Heart right ventricle (tissue), 16 donors: ENCODE measurements at regions not wholly inside any gene's neighbourhood (a gene's known extent, or its start where the extent isn't known, plus 50 kb on each side); places are given as distances from the start of the nearest gene placed in this dataset.

Experiments used
- ATAC-seq, 8 donors: fragments of 200-7000 bp; cut with Tn5 transposase; one replicate each; pipeline ENCODE4 v1.9.1; 2020; ENCODE audit warnings: mild to moderate bottlenecking in 8 of 8, moderate library complexity in 8 of 8, moderate number of reproducible peaks in 1 of 8
- DNase-seq, 2 donors: peaks; one replicate each; pipeline ENCODE4 v3.0.0-alpha.2; 2020
- H3K27ac ChIP-seq, 10 donors: fragments of 200-600 bp; sonication (generic) in 2 of 10; one replicate each; pipeline versions ENCODE4 v1.5.0 to v1.8.0; 2020 to 2022; ENCODE audit warnings: mild to moderate bottlenecking in 3 of 10
- H3K27me3 ChIP-seq, 7 donors: fragments of 200-600 bp; one replicate each; pipeline ENCODE4 v1.8.0; 2021 to 2022; ENCODE audit warnings: mild to moderate bottlenecking in 2 of 7
- H3K36me3 ChIP-seq, 9 donors: fragments of 200-600 bp; sonication (generic) in 1 of 9; one replicate each; pipeline versions ENCODE4 v1.5.0 to v1.8.0; 2020 to 2022; ENCODE audit warnings: mild to moderate bottlenecking in 2 of 9
- H3K4me1 ChIP-seq, 9 donors: fragments of 200-600 bp; sonication (generic) in 1 of 9; one replicate each; pipeline versions ENCODE4 v1.5.0 to v1.8.0; 2020 to 2022; ENCODE audit warnings: mild to moderate bottlenecking in 4 of 9
- H3K4me3 ChIP-seq, 10 donors: fragments of 200-600 bp; sonication (generic) in 2 of 10; one replicate each; pipeline versions ENCODE4 v1.5.0 to v1.8.0; 2020 to 2022; ENCODE audit warnings: mild to moderate bottlenecking in 7 of 10, moderate library complexity in 2 of 10
- H3K9me3 ChIP-seq, 11 donors: fragments of 200-600 bp in 10 of 11; sonication (generic) in 2 of 11; one replicate each; pipeline versions ENCODE4 v1.5.0 to v1.8.0; 2013 to 2022; ENCODE audit warnings: mild to moderate bottlenecking in 2 of 11, control low read depth in 1 of 11, moderate library complexity in 1 of 11
- CTCF ChIP-seq, 9 donors: fragments of 200-600 bp; sonication (generic) in 2 of 9; IDR thresholded peaks; one replicate each; pipeline versions ENCODE4 v1.5.0 to v1.8.0; 2021 to 2022; ENCODE audit warnings: antibody characterized with exemption in 9 of 9, mild to moderate bottlenecking in 5 of 9, moderate library complexity in 1 of 9
- WGBS, 2 donors: extraction: QIAGEN DNeasy Blood & Tissue Kit; methylation state at CpG; one replicate each; pipeline ENCODE4 v1.1.7; 2013; ENCODE audit warnings: inconsistent platforms in 1 of 2; 5-methylcytosine and 5-hydroxymethylcytosine counted together
- intact Hi-C, 10 donors: fragments of 100-400 bp; cut with DNase I; formaldehyde crosslinking; loops; one replicate each; pipeline versions ENCODE4 v1.11.1 to v1.14.2; 2022
- donor health status: Arrhythmogenic right ventricular cardiomyopathy.
- donor health status: ischemic (EF 13 %, LVEDD 7.1; RV severe dilation, severe dysfunction).
- donor health status: healthy with polysubstance abuse.
- donor health status: DM: no; HTN: yes; CAD: no.
- donor health status: DM: no; HTN: no; CAD: no.
- donor health status: ischemic (EF 25% LVEDD 6.9; RV normal size, moderate dysfunction).
- donor health status: ischemic (EF 25% LVEDD 5.7; RV mildly dilated, moderate dysfunction).
- donor health status: healthy.
- donor health status: DM: yes; HTN: yes; CAD: no.
- donor health status: Ischemic cardiomyopathy.
- donor health status: ischemic (EF 35%, LVEDD 5.7; RV mildly dilated, moderate dysfunction).
- donor health status: nonischemic (EF 11% LVEDD 7.7; RV severe dilation, severe dysfunction).
- donor health status: DM: yes; HTN: yes; CAD: no.
- donor health status: PGD.
- donor health status: ischemic (EF 29% LVEDD 5.4; RV normal size, mild dysfunction).
- donor health status: nonischemic (EF 23%, LVEDD 6.1; RV moderate dilation, normal function).

GRCh38 chr5:52656569-52657246 lies 131.0 kb upstream of the ITGA1 start:
- intact Hi-C loops: loop anchor here in 7 of 10 donors (5.0 to 10.0 kb wide), 5 partner anchors 1689 to 1702 kb away; no protein-coding TSS in a partner anchor
- H3K27me3 ChIP-seq: peaks cover 0 to 21% (median 0%) of the 10 kb centered on the region in 7 donors
- ATAC-seq (no peak), DNase-seq (no peak)
- no peaks in the 10 kb centered on the region for H3K36me3 ChIP-seq
- TF ChIP-seq CTCF (IDR thresholded peaks at IDR 0.05): no peak
- H3K9me3 ChIP-seq: no peaks in the 10 kb centered on the region
- 50% methylated on average over 4 of the region's 4 CpGs for WGBS, 2 donors
- H3K4me3 ChIP-seq: no peak overlapping the region
- H3K4me1 ChIP-seq: peaks cover 0 to 7% (median 0%) of the 10 kb centered on the region in 9 donors
- no peak overlapping the region for H3K27ac ChIP-seq

- Histone ChIP-seq H3K27me3 (peaks cover 0 to 21% (median 0%) of the 10 kb centered on the region in 7 donors), H3K4me3 (no peak overlapping the region), H3K9me3 (no peaks in the 10 kb centered on the region), H3K4me1 (peaks cover 0 to 7% (median 0%) of the 10 kb centered on the region in 9 donors), H3K36me3 (no peaks in the 10 kb centered on the region), H3K27ac (no peak overlapping the region)
- WGBS, 2 donors: 2 to 4% methylated on average over 3 of the region's 3 CpGs
- DNase-seq: no peak
- no peak for ATAC-seq
- peak in 8 of 9 donors; percentile 42 to 80 (median 66) for TF ChIP-seq CTCF (IDR thresholded peaks at IDR 0.05)
- intact Hi-C loops: loop anchor here in 7 of 10 donors (5.0 to 10.0 kb wide), 5 partner anchors 1690 to 1702 kb away; no protein-coding TSS in a partner anchor
These were observed 130.5 kb upstream of the ITGA1 start for GRCh38 chr5:52657247-52657645.

GRCh38 chr5:52658246-52658645 lies 129.5 kb upstream of the ITGA1 start:
- no peak for TF ChIP-seq CTCF (IDR thresholded peaks at IDR 0.05)
- DNase-seq (no peak), ATAC-seq (no peak)
- Histone ChIP-seq H3K4me3 (no peak overlapping the region), H3K27ac (no peak overlapping the region), H3K9me3 (no peaks in the 10 kb centered on the region), H3K36me3 (no peaks in the 10 kb centered on the region), H3K4me1 (peaks cover 0 to 7% (median 0%) of the 10 kb centered on the region in 9 donors), H3K27me3 (peaks cover 0 to 15% (median 0%) of the 10 kb centered on the region in 7 donors)
- 89 to 97% methylated on average over 2 of the region's 2 CpGs for WGBS, 2 donors
- intact Hi-C loops: loop anchor here in 7 of 10 donors (5.0 to 10.0 kb wide), 5 partner anchors 1691 to 1703 kb away; no protein-coding TSS in a partner anchor

GRCh38 chr5:52660621-52661020 lies 127.1 kb upstream of the ITGA1 start:
- WGBS, 2 donors: 81 to 86% methylated on average over 1 of the region's 1 CpG
- ATAC-seq (no peak), DNase-seq (no peak)
- Histone ChIP-seq H3K9me3 (no peaks in the 10 kb centered on the region), H3K27ac (no peak overlapping the region), H3K4me1 (peaks cover 0 to 18% (median 11%) of the 10 kb centered on the region in 9 donors), H3K27me3 (peaks cover 0 to 11% (median 0%) of the 10 kb centered on the region in 7 donors), H3K36me3 (no peaks in the 10 kb centered on the region), H3K4me3 (no peak overlapping the region)
- intact Hi-C loops: loop anchor here in 2 of 10 donors (5.0 to 10.0 kb wide), 3 partner anchors 254 to 1693 kb away; no protein-coding TSS in a partner anchor
- TF ChIP-seq CTCF (IDR thresholded peaks at IDR 0.05): no peak
